AG04450 (cell line): ENCODE measurements at regions not wholly inside any gene's neighbourhood (a gene's known extent, or its start where the extent isn't known, plus 50 kb on each side); places are given as distances from the start of the nearest gene placed in this dataset.

Source experiments
- CTCF ChIA-PET: fragments of 300-600, 350-600 bp; formaldehyde crosslinking; extraction: SDS; loops from one replicate; lab custom pipeline; 2022; ENCODE audit warnings: antibody characterized with exemption, inconsistent platforms; lab: Charles Lee
- POLR2A ChIA-PET: fragments of 350-600 bp; formaldehyde crosslinking; extraction: SDS; loops from one replicate; lab custom pipeline; 2021; ENCODE audit warnings: antibody characterized with exemption, inconsistent platforms; lab: Yijun Ruan, JAX
- DNase-seq: peaks from one replicate; pipeline ENCODE4 v3.0.0-alpha.2; 2011; ENCODE audit warnings: low read depth, low spot score
- H3K27ac ChIP-seq: one replicate; pipeline ENCODE4 v1.5.1; 2012; ENCODE audit warnings: low read depth, low read length, control low read depth
- H3K27me3 ChIP-seq: one replicate; pipeline ENCODE4 v1.6.0; 2012; ENCODE audit warnings: low read length; ENCODE audit not compliant: control insufficient read depth, insufficient read depth
- H3K4me3 ChIP-seq: 2 replicates; pipeline ENCODE4 v1.5.1; 2011; ENCODE audit warnings: mild to moderate bottlenecking, low read depth, low read length, control low read depth
- H3K9me3 ChIP-seq: 2 replicates; pipeline ENCODE4 v1.5.1; 2012; ENCODE audit warnings: low read length; ENCODE audit not compliant: control insufficient read depth, insufficient read depth
- TF ChIP-seq, protein P1 (sequence below): IDR thresholded peaks from 2 replicates; pipeline ENCODE4 v1.5.1; 2011; ENCODE audit warnings: low read depth, low read length, control low read depth, inconsistent platforms

DNA sequence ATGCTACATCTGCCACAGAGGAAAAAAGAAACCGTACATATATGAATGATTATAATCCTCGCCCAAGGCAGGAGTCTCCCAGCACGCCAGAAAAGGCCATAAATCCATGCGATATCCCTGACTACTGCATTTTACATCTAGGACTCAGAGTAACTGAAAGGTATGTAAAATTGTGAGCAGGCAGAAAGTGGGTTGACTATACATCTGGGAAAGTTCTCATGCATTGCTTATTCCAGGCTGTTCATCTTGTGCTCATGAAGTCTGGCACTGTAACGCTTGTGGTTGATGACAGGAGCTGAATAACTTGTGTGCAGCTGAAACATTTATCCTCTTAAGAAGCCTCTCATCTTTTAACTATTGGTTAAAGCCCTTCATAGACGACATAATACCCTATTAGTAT is 193.4 kb upstream of the STEAP4 start:
- no peak overlapping the region for H3K4me3 ChIP-seq
- no peaks in the 10 kb centered on the region for H3K27me3 ChIP-seq
- no peaks in the 10 kb centered on the region; the same call in 1 of the 2 replicates for H3K9me3 ChIP-seq
- TF ChIP-seq, protein P1, sequence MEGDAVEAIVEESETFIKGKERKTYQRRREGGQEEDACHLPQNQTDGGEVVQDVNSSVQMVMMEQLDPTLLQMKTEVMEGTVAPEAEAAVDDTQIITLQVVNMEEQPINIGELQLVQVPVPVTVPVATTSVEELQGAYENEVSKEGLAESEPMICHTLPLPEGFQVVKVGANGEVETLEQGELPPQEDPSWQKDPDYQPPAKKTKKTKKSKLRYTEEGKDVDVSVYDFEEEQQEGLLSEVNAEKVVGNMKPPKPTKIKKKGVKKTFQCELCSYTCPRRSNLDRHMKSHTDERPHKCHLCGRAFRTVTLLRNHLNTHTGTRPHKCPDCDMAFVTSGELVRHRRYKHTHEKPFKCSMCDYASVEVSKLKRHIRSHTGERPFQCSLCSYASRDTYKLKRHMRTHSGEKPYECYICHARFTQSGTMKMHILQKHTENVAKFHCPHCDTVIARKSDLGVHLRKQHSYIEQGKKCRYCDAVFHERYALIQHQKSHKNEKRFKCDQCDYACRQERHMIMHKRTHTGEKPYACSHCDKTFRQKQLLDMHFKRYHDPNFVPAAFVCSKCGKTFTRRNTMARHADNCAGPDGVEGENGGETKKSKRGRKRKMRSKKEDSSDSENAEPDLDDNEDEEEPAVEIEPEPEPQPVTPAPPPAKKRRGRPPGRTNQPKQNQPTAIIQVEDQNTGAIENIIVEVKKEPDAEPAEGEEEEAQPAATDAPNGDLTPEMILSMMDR = no peak
- H3K27ac ChIP-seq = no peak overlapping the region
- CTCF ChIA-PET = no interaction called here
- POLR2A ChIA-PET = no interaction called here
- DNase-seq = no peak

DNA sequence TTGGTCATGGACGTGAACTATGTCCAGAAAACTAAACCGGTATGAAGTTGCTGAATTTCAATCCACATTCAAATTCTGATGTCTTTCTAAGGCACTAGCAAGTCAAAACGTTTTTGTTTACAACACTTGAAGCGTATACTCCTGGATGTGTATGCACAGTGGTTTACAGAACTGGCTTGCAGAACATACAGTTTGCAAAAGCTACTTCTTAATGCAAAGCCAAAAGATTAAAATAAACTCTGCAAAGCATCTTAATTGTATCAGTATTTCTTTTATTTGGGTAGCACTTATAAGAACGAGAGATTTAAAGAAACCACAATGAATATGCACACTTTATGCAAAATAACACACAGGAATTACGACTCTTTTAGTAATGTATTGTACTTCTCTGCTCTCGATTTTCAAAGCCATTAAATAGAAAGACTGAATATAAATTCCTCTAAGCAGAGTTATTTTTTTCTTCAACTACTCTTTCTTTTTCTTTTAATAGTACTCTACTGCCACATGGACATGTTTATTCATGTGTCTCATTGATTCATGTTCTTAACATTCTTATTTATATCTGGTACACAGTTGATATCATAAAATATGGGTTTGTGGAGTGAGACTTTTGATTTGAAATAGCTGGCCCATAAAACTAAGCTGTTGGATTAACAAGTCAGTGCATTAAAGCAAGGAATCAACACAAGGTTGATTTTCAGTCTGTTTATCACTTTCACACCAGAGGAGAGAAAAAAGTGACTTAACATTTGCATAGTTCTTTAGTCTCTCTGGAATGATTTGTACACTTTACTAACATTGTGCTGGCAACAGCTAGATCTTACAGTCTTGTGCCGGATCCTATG is 189.4 kb upstream of the STEAP4 start:
- H3K9me3 ChIP-seq = no peaks in the 10 kb centered on the region; the same call in 1 of the 2 replicates
- TF ChIP-seq, protein P1 = no peak
- H3K4me3 ChIP-seq = no peak overlapping the region
- no peak for DNase-seq
- POLR2A ChIA-PET = no interaction called here
- no peak overlapping the region for H3K27ac ChIP-seq
- no peaks in the 10 kb centered on the region for H3K27me3 ChIP-seq
- CTCF ChIA-PET = no interaction called here

DNA sequence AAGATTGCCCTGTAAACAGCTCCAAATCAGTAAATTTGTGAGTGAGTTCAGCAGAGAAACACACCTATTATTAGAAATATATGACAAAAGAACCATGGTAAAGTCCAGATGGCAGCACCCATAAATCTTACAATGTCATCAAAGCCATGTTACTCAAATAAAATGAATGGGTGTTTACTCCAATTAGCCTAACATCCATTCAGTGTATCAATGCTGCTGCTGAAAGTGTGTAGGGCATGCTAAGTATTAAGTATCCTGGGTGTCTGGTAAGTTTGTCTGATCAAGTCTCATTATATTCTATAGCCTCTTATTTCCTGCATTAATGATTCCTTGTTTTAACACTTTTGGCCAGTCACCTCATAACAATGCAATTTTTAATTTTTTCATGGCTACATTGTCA is 185.5 kb upstream of the STEAP4 start:
- POLR2A ChIA-PET = no interaction called here
- no peak for DNase-seq

DNA sequence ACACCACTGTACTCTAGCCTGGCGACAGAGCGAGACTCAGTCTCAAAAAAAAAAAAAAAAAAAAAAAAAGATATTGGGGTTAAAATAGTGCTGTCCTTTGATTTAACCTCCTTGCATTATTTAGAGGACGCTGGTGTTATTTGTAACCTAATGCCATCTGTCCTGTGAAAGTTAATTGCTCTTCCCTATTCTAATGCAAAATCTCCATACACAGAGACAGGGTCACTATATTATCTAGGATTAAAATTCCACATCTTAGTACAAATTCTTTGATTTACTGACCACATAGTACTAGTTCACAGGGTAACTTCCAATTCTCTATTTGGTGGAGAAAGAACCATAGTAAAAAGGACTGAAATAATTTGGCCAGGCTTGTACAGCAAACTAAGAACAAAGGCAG is 184.2 kb upstream of the STEAP4 start:
- H3K4me3 ChIP-seq = no peak overlapping the region
- POLR2A ChIA-PET = no interaction called here
- H3K9me3 ChIP-seq = peaks cover 3% of the 10 kb centered on the region
- TF ChIP-seq, protein P1 = no peak
- no peaks in the 10 kb centered on the region for H3K27me3 ChIP-seq
- no peak overlapping the region for H3K27ac ChIP-seq
- no peak for DNase-seq
- CTCF ChIA-PET = no interaction called here

More for the DNA sequence above, 185.5 kb upstream of the STEAP4 start:
- Histone ChIP-seq H3K27ac (no peak overlapping the region), H3K27me3 (no peaks in the 10 kb centered on the region), H3K9me3 (no peaks in the 10 kb centered on the region; the same call in 1 of the 2 replicates), H3K4me3 (no peak overlapping the region)
- CTCF ChIA-PET = no interaction called here
- TF ChIP-seq, protein P1 = no peak

DNA sequence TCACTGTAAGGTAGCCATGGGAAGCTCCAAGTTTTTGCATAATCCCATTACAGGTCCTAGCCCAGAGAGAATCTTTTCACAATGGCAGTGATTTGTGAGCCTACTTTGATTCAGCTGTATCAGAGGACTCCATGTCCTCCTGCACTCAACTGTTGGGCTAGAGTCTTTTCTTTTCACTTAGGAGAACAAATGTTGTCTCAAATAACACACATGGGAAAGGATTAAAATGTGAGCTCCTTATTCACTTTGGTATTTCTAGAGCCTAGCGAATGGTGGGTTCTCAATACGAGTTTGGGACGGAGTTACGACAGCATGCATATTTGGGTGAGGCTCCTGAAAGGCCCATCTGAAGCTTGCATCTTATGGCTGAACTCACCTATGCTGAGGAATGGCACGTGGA is 183.5 kb upstream of the STEAP4 start:
- TF ChIP-seq, protein P1 = no peak
- POLR2A ChIA-PET = no interaction called here
- H3K4me3 ChIP-seq = no peak overlapping the region
- H3K9me3 ChIP-seq = peaks cover 3% of the 10 kb centered on the region
- CTCF ChIA-PET = no interaction called here
- H3K27me3 ChIP-seq = no peaks in the 10 kb centered on the region
- no peak for DNase-seq
- no peak overlapping the region for H3K27ac ChIP-seq
